ENCODE measurements at regions not wholly inside any gene's neighbourhood (a gene's known extent, or its start where the extent isn't known, plus 50 kb on each side); places are given as distances from the start of the nearest gene placed in this dataset.

GRCh38 chr4:151940291-151940690, 179.5 kb upstream of the GATB start:
- H3K9me3 Mint-ChIP-seq (ENCODE audit: unreplicated experiment): no peaks in the 10 kb centered on the region
- no peaks in the 10 kb centered on the region for H3K27me3 Mint-ChIP-seq (ENCODE audit: insufficient read depth, unreplicated experiment)
- POLR2A ChIA-PET: no interaction called here
- no peaks in the 10 kb centered on the region for H3K36me3 Mint-ChIP-seq (ENCODE audit: insufficient read depth, unreplicated experiment)
- CTCF ChIA-PET: no interaction called here
- H3K4me1 Mint-ChIP-seq (ENCODE audit: insufficient read depth, unreplicated experiment): no peaks in the 10 kb centered on the region
- BruUV-seq (replicated peaks): no TSS peak
- H3K4me3 Mint-ChIP-seq (ENCODE audit: unreplicated experiment): no peak overlapping the region
- no peak for DNase-seq (ENCODE audit: unreplicated experiment)
- H3K27ac Mint-ChIP-seq (ENCODE audit: low read depth, unreplicated experiment): no peak overlapping the region
- no peak for TF ChIP-seq CTCF (IDR thresholded peaks at IDR 0.05; ENCODE audit: unreplicated experiment)
- intact Hi-C loops (cut with micrococcal nuclease): no loop called here

GRCh38 chr4:151939670-151940069, 178.9 kb upstream of the GATB start:
- CTCF ChIA-PET: no interaction called here

GRCh38 chr4:151935411-151935810, 174.6 kb upstream of the GATB start:
- Mint-ChIP-seq H3K4me1 (ENCODE audit: insufficient read depth, unreplicated experiment) (no peaks in the 10 kb centered on the region), H3K27me3 (ENCODE audit: insufficient read depth, unreplicated experiment) (no peaks in the 10 kb centered on the region), H3K36me3 (ENCODE audit: insufficient read depth, unreplicated experiment) (no peaks in the 10 kb centered on the region), H3K27ac (ENCODE audit: low read depth, unreplicated experiment) (no peak overlapping the region), H3K4me3 (ENCODE audit: unreplicated experiment) (no peak overlapping the region), H3K9me3 (ENCODE audit: unreplicated experiment) (no peaks in the 10 kb centered on the region)
- CTCF ChIA-PET: no interaction called here
- DNase-seq (ENCODE audit: unreplicated experiment): no peak
- intact Hi-C loops (cut with micrococcal nuclease): no loop called here
- no TSS peak for BruUV-seq (replicated peaks)
- no peak for TF ChIP-seq CTCF (IDR thresholded peaks at IDR 0.05; ENCODE audit: unreplicated experiment)
- POLR2A ChIA-PET: no interaction called here

More at GRCh38 chr4:151939670-151940069, 178.9 kb upstream of the GATB start:
- H3K4me3 Mint-ChIP-seq (ENCODE audit: unreplicated experiment): no peak overlapping the region
- TF ChIP-seq CTCF (IDR thresholded peaks at IDR 0.05; ENCODE audit: unreplicated experiment): no peak
- no TSS peak for BruUV-seq (replicated peaks)
- DNase-seq (ENCODE audit: unreplicated experiment): no peak
- intact Hi-C loops (cut with micrococcal nuclease): no loop called here
- POLR2A ChIA-PET: no interaction called here
- no peak overlapping the region for H3K27ac Mint-ChIP-seq (ENCODE audit: low read depth, unreplicated experiment)
- H3K27me3 Mint-ChIP-seq (ENCODE audit: insufficient read depth, unreplicated experiment): no peaks in the 10 kb centered on the region
- H3K9me3 Mint-ChIP-seq (ENCODE audit: unreplicated experiment): no peaks in the 10 kb centered on the region
- H3K4me1 Mint-ChIP-seq (ENCODE audit: insufficient read depth, unreplicated experiment): no peaks in the 10 kb centered on the region
- no peaks in the 10 kb centered on the region for H3K36me3 Mint-ChIP-seq (ENCODE audit: insufficient read depth, unreplicated experiment)

- Mint-ChIP-seq H3K4me3 (ENCODE audit: unreplicated experiment) (no peak overlapping the region), H3K4me1 (ENCODE audit: insufficient read depth, unreplicated experiment) (no peaks in the 10 kb centered on the region), H3K27ac (ENCODE audit: low read depth, unreplicated experiment) (no peak overlapping the region), H3K9me3 (ENCODE audit: unreplicated experiment) (no peaks in the 10 kb centered on the region), H3K27me3 (ENCODE audit: insufficient read depth, unreplicated experiment) (no peaks in the 10 kb centered on the region), H3K36me3 (ENCODE audit: insufficient read depth, unreplicated experiment) (no peaks in the 10 kb centered on the region)
- no peak for TF ChIP-seq CTCF (IDR thresholded peaks at IDR 0.05; ENCODE audit: unreplicated experiment)
- no peak for DNase-seq (ENCODE audit: unreplicated experiment)
- no TSS peak for BruUV-seq (replicated peaks)
- CTCF ChIA-PET: interaction anchor here (0.7 kb wide), 1 partner anchor 291 kb away, joined by 3 read pairs; no protein-coding TSS in a partner anchor
- intact Hi-C loops (cut with micrococcal nuclease): no loop called here
- POLR2A ChIA-PET: no interaction called here
These were observed 174.0 kb upstream of the GATB start for GRCh38 chr4:151934766-151935165.

Measured in MCF 10A (cell line).